Activated naive CD8-positive, alpha-beta T cell (primary cell): ENCODE measurements at regions not wholly inside any gene's neighbourhood (a gene's known extent, or its start where the extent isn't known, plus 50 kb on each side); places are given as distances from the start of the nearest gene placed in this dataset.

Experiments
- H3K27ac Mint-ChIP-seq: one replicate; pipeline ENCODE4 v1.8.0; 2021; ENCODE audit warnings: mixed read lengths
- H3K27me3 Mint-ChIP-seq: one replicate; pipeline ENCODE4 v1.8.0; 2021; ENCODE audit warnings: mixed read lengths
- H3K36me3 Mint-ChIP-seq: one replicate; pipeline ENCODE4 v1.8.0; 2021; ENCODE audit warnings: mixed read lengths
- H3K4me1 Mint-ChIP-seq: one replicate; pipeline ENCODE4 v1.8.0; 2021; ENCODE audit warnings: low read depth, mixed read lengths
- H3K4me3 Mint-ChIP-seq: one replicate; pipeline ENCODE4 v1.8.0; 2021; ENCODE audit warnings: mild to moderate bottlenecking, mixed read lengths
- H3K9me3 Mint-ChIP-seq: one replicate; pipeline ENCODE4 v1.8.0; 2021; ENCODE audit warnings: low read depth, mixed read lengths

DNA sequence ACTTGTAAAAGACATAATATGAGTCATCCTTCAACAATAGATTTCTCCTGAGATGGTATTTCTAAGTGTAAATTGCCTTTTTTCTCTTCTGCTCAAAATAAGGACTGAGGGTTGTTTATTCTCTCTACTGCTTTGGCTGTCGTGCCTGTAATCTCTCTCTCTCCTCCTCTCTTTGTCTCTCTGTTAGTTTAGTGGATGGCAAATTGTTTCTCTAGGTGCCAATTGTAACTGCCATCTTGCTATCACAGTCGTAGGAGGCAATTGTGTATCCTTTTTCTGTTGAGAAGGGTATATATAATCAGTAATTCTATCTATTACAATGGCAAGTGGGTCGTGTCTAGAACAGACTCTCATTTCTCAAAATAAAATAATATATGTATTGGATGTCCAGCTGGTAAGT is 545.0 kb upstream of the FBXO33 start:
- no peaks in the 10 kb centered on the region for H3K27me3 Mint-ChIP-seq

DNA sequence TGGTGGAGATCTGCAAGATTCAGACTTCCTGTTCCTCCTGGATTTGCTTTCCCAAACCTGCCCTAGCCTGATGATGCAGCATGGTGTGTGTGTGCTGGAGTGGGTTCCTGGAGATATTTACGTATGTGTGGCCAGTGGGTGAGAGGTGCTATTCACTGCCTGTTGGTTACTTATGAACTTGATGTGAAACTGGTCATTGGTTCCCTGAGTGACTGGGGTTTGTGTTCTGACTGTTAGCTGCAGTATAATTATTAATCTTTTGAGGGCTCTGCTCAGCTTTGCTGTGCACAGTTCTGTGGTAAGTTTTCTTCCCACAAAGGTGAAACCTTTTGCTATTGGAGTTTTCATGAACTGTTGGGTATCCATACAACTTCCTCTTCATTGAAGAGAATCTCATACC is 541.8 kb upstream of the FBXO33 start:
- Mint-ChIP-seq H3K4me1 (no peaks in the 10 kb centered on the region), H3K27ac (no peak overlapping the region), H3K27me3 (no peaks in the 10 kb centered on the region), H3K9me3 (no peaks in the 10 kb centered on the region), H3K4me3 (no peak overlapping the region), H3K36me3 (no peaks in the 10 kb centered on the region)

More for the DNA sequence above, 545.0 kb upstream of the FBXO33 start:
- Mint-ChIP-seq H3K9me3 (no peaks in the 10 kb centered on the region), H3K36me3 (no peaks in the 10 kb centered on the region), H3K4me1 (no peaks in the 10 kb centered on the region), H3K4me3 (no peak overlapping the region), H3K27ac (no peak overlapping the region)

GRCh38 chr14:39972704-39973103 is 540.5 kb upstream of the FBXO33 start:
- Mint-ChIP-seq H3K36me3 (no peaks in the 10 kb centered on the region), H3K27me3 (no peaks in the 10 kb centered on the region), H3K4me3 (no peak overlapping the region), H3K9me3 (no peaks in the 10 kb centered on the region), H3K27ac (no peak overlapping the region), H3K4me1 (no peaks in the 10 kb centered on the region)

DNA sequence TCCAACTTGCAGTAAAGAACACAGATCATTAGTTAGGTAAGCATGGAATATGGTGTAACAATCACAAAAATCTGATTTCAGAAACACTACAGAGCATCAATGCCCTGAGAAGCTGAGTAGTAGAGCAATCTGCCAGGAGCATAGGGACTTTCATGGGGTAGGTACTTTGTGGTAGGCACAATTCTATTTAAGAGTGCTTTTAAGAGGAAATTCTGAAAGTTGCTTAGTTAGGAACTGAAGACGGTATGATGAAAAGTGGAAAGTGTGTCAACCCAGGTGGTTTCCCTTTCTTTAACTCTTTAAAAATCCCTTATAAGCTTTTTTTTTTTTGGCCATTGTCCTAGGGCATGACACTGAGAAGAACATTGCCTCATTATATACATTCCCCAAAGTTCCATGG is 535.7 kb upstream of the FBXO33 start:
- Mint-ChIP-seq H3K4me1 (no peaks in the 10 kb centered on the region), H3K9me3 (no peaks in the 10 kb centered on the region), H3K4me3 (no peak overlapping the region), H3K27ac (no peak overlapping the region), H3K27me3 (no peaks in the 10 kb centered on the region), H3K36me3 (no peaks in the 10 kb centered on the region)

DNA sequence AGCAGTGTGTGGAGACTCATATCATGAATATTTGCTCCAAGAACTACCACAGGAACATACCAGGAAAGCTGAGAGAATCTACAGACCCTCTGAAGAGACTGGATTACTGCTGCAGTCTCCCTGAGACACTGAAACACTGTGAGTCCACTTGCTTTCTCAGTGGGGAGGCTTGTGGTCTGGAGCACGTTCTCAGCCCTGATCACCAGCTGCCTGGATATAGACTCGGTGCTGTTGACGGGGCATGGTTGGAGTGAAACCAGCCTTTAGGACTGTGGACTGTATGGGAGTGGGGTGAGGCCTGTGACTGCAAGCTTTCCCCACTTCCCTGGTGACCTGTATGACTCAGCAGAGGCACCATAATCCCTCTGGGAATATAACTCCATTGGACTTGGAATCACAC is 525.8 kb upstream of the FBXO33 start:
- no peaks in the 10 kb centered on the region for H3K27me3 Mint-ChIP-seq
- H3K9me3 Mint-ChIP-seq, result peaks cover 16% of the 10 kb centered on the region
- H3K4me1 Mint-ChIP-seq, result no peaks in the 10 kb centered on the region
- peaks cover 7% of the 10 kb centered on the region for H3K36me3 Mint-ChIP-seq
- H3K4me3 Mint-ChIP-seq, result no peak overlapping the region
- no peak overlapping the region for H3K27ac Mint-ChIP-seq

GRCh38 chr14:39957290-39957689 is 525.1 kb upstream of the FBXO33 start:
- Mint-ChIP-seq H3K9me3 (peaks cover 16% of the 10 kb centered on the region), H3K27ac (no peak overlapping the region), H3K4me3 (no peak overlapping the region), H3K36me3 (peaks cover 7% of the 10 kb centered on the region), H3K4me1 (no peaks in the 10 kb centered on the region), H3K27me3 (no peaks in the 10 kb centered on the region)

GRCh38 chr14:39956372-39956771 is 524.1 kb upstream of the FBXO33 start:
- Mint-ChIP-seq H3K27ac (no peak overlapping the region), H3K36me3 (peaks cover 7% of the 10 kb centered on the region), H3K4me1 (no peaks in the 10 kb centered on the region), H3K27me3 (no peaks in the 10 kb centered on the region), H3K4me3 (no peak overlapping the region), H3K9me3 (peaks cover 11% of the 10 kb centered on the region)

DNA sequence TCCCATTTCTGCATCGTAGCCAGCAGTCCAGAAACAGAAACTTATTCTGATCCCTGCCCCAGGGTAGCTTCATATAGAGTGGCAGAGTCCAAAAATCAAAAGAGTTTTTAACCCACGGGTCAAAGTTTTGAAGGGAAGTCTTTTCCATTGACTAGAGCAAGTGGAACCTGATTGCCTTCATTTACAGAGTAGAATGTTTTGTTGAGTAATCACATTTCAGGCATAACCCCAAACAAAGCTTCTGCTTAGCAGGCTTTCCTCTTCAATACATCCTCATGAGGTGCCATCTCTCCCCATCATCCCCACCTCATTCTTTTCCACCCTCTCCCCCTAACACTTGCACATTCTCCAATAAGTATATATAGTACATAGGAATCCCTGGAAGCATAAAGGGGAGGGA is 516.0 kb upstream of the FBXO33 start:
- Mint-ChIP-seq H3K4me1 (no peaks in the 10 kb centered on the region), H3K4me3 (no peak overlapping the region), H3K36me3 (peaks cover 2% of the 10 kb centered on the region), H3K27me3 (no peaks in the 10 kb centered on the region), H3K9me3 (peaks cover 4% of the 10 kb centered on the region), H3K27ac (no peak overlapping the region)

DNA sequence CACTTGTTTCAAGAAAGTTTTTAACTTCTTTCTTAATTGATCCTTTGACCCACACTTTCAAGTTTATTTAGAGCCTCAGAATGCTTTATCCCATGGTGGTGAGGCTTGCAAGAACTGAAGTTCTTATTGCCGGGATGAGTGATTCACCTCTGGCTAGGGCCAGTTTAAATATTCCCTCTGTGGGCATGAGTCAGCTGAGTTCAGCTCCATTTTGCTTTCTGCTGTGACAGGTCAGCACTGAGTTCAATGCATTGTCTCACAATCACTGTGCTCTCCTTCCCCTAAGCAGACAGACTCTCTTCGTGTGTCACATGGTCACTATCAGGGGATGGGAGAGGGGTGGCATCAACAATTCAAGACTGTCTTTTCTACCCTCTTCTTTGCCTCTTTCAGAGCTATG is 514.6 kb upstream of the FBXO33 start:
- no peaks in the 10 kb centered on the region for H3K27me3 Mint-ChIP-seq
- peaks cover 4% of the 10 kb centered on the region for H3K9me3 Mint-ChIP-seq
- no peak overlapping the region for H3K27ac Mint-ChIP-seq
- H3K36me3 Mint-ChIP-seq, result peaks cover 2% of the 10 kb centered on the region
- no peaks in the 10 kb centered on the region for H3K4me1 Mint-ChIP-seq
- H3K4me3 Mint-ChIP-seq, result no peak overlapping the region

GRCh38 chr14:39939023-39939422 is 506.8 kb upstream of the FBXO33 start:
- Mint-ChIP-seq H3K36me3 (peaks cover 4% of the 10 kb centered on the region), H3K4me1 (peaks cover 10% of the 10 kb centered on the region), H3K9me3 (peaks cover 3% of the 10 kb centered on the region), H3K4me3 (no peak overlapping the region), H3K27me3 (no peaks in the 10 kb centered on the region), H3K27ac (no peak overlapping the region)

- Mint-ChIP-seq H3K27me3 (no peaks in the 10 kb centered on the region), H3K4me3 (no peak overlapping the region), H3K27ac (no peak overlapping the region), H3K4me1 (no peaks in the 10 kb centered on the region), H3K9me3 (no peaks in the 10 kb centered on the region), H3K36me3 (no peaks in the 10 kb centered on the region)
These were observed 480.2 kb upstream of the FBXO33 start for GRCh38 chr14:39912192-39913100.

GRCh38 chr14:39897657-39898056 is 465.4 kb upstream of the FBXO33 start:
- Mint-ChIP-seq H3K27me3 (no peaks in the 10 kb centered on the region), H3K27ac (no peak overlapping the region), H3K9me3 (peaks cover 24% of the 10 kb centered on the region), H3K36me3 (peaks cover 5% of the 10 kb centered on the region), H3K4me1 (no peaks in the 10 kb centered on the region), H3K4me3 (no peak overlapping the region)

GRCh38 chr14:39890026-39890425 is 457.8 kb upstream of the FBXO33 start:
- peaks cover 22% of the 10 kb centered on the region for H3K9me3 Mint-ChIP-seq
- no peaks in the 10 kb centered on the region for H3K27me3 Mint-ChIP-seq
- H3K36me3 Mint-ChIP-seq, result peaks cover 10% of the 10 kb centered on the region
- H3K4me3 Mint-ChIP-seq, result no peak overlapping the region
- no peaks in the 10 kb centered on the region for H3K4me1 Mint-ChIP-seq
- no peak overlapping the region for H3K27ac Mint-ChIP-seq

GRCh38 chr14:39884091-39884490 is 451.9 kb upstream of the FBXO33 start:
- Mint-ChIP-seq H3K9me3 (peaks cover 10% of the 10 kb centered on the region), H3K27ac (no peak overlapping the region), H3K36me3 (peaks cover 9% of the 10 kb centered on the region), H3K4me3 (no peak overlapping the region), H3K4me1 (no peaks in the 10 kb centered on the region), H3K27me3 (no peaks in the 10 kb centered on the region)

DNA sequence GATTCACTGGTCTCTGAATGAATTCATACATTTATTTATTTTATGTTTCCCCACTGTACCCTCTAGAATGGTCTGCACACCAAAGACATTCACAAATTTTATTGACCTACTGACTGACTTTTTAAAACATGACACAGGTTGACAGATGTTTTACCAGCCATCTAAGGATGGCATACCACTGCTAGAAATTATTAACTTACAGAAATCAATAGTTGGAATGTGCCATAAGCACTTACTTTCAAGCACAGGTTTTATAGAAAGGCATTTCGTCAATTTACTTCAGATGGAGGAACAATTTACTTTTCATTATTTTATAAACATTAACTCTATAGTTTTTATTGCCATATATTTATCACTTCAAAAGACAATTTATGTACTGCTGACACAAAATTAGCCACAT is 448.7 kb upstream of the FBXO33 start:
- Mint-ChIP-seq H3K9me3 (peaks cover 4% of the 10 kb centered on the region), H3K27me3 (no peaks in the 10 kb centered on the region), H3K27ac (no peak overlapping the region), H3K36me3 (peaks cover 5% of the 10 kb centered on the region), H3K4me3 (no peak overlapping the region), H3K4me1 (no peaks in the 10 kb centered on the region)

- Mint-ChIP-seq H3K4me3 (no peak overlapping the region), H3K4me1 (peaks cover 4% of the 10 kb centered on the region), H3K36me3 (peaks cover 5% of the 10 kb centered on the region), H3K9me3 (peaks cover 4% of the 10 kb centered on the region), H3K27ac (no peak overlapping the region), H3K27me3 (no peaks in the 10 kb centered on the region)
These were observed 448.0 kb upstream of the FBXO33 start for GRCh38 chr14:39880106-39880695.
